Forelimb muscle (tissue), 1 donor: ENCODE measurements at regions not wholly inside any gene's neighbourhood (a gene's known extent, or its start where the extent isn't known, plus 50 kb on each side); places are given as distances from the start of the nearest gene placed in this dataset.
"Not testable (repeated sequence)": the region's sequence is repeated elsewhere in the genome, so short reads cannot be mapped to it uniquely, and the experiment has no call there.

Experiments
- DNase-seq: peaks from one replicate; pipeline ENCODE4 v3.0.0-alpha.2; 2013; ENCODE audit warnings: low read depth

DNA sequence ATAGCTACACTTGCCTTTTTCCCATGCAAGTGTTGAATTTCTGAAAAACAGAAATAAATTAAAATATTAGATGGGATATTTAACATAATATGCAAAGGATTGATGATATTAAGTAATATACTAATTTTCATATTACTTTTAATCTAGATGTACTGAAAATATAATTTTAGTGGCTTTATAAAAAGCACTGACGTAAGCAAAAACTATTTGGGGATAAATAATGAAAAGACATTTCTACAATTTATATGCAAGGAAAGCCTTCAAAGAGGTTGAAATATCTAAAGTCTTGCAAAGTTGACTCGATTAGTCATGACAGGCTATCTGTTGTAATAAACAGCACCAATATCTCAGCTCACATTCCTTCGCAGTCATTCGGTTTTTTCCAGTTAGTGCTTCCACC is 94.9 kb upstream of the ABCB5 start:
- DNase-seq: no peak

DNA sequence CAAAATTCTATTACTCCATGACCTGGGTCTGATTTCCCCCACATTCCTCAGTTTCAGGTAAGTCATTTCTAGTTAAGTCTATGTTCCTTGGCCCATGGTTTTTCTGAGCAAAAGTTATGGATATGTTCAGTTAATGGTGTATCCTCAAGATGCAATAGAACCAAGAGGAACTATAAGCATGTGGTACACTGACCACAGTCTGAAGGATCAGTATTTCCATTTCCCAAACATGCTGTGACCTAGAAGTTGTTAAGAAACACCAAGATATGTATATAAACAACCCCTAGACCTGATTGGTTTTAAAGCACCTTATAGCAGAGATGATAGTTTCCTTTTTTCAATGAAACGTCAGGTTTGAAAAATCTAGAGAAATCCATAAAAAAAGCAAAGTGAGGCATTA is 94.2 kb upstream of the ABCB5 start:
- DNase-seq: no peak

DNA sequence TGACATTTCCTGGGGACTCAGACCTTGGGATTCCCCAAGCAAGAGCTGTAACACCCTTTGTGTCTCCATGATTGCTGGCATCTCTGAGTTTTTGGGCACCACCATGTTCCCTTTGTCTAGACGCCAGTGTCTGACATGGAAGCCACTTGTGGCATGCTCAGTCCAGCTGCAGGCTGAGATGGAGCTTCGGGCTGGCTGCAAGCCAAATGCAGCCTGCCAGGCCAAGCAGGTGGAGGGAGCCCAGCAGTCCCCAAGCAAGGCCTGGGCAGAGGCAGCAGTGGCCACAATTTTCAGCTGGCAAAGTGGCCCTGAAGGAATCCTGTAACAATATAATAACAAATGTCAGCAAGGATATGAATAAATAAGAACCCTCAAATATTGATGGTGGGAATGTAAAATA is 86.2 kb upstream of the ABCB5 start:
- no peak for DNase-seq

DNA sequence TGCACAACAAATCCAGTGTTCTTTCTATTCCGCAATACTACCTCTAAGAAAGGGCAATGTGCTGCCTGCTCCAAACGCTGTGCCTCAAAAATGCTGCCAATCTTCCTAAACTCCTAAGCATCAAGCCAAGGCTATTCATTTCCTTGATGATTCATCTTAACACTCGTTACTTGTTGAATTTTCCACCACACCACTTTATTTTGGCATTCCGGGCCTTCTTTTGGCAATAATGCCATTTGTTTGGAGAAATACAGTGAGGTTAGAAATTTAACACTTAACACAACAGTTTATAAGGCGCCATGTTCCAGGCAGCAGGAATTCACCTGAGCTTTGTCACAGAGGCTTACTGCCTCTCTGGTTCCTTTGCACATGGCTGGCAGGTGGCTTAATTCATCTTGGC is 82.6 kb upstream of the ABCB5 start:
- no peak for DNase-seq

DNA sequence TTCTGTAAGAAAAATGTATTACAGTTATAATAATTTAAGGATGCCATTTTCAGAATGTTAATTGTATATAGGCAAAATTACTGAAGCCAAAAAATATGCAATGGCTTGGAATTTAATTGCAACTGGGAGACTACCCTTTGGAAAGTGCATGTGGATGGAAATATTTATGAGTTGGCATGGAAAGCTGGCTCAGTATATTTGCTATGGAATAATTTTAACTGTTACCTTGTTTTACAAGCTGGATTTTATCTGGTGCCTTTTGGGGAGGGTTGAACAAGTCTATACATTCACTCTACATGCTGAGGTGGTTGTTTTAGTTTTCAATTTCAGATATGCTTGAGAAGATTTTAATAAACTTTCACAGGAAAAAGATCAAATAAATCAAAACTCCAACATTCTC is 80.9 kb upstream of the ABCB5 start:
- DNase-seq: no peak

DNA sequence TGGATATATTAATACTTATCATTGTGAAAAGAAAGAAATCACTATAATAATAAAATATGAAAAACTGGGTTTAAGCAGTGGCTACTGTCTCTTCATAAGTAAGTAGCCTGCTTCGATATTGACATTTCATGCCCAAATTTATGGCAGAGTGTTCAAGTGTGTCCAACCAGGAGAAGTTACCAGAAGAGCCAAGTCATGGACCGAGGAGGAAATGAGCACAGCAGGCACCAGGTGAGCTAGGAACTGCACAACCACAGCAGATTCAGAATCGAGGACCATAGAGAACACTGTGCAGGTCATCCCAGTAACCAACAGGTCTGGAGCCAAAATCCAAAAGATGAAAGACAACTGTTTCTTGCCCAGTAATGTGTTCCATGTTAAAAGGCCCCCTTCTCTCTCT is 79.9 kb upstream of the ABCB5 start:
- no peak for DNase-seq

DNA sequence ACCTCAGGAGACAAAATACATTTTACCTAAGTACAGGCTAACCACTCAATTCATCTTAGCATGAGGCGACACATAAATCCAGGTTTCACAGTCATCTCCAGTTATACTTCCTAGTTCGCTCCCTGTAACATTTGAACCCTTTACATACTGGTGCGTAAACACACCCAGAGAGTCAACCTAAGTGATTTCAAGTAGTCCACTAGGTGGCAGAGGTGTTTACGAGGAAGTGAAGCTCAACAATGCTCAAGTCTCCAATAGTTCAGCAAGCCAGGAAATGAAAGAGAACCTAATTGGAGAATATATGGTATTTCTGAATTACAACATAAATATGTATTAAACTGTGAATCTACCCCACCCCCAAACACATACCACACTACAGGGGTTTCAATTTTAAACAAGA is 76.3 kb upstream of the ABCB5 start:
- no peak for DNase-seq

DNA sequence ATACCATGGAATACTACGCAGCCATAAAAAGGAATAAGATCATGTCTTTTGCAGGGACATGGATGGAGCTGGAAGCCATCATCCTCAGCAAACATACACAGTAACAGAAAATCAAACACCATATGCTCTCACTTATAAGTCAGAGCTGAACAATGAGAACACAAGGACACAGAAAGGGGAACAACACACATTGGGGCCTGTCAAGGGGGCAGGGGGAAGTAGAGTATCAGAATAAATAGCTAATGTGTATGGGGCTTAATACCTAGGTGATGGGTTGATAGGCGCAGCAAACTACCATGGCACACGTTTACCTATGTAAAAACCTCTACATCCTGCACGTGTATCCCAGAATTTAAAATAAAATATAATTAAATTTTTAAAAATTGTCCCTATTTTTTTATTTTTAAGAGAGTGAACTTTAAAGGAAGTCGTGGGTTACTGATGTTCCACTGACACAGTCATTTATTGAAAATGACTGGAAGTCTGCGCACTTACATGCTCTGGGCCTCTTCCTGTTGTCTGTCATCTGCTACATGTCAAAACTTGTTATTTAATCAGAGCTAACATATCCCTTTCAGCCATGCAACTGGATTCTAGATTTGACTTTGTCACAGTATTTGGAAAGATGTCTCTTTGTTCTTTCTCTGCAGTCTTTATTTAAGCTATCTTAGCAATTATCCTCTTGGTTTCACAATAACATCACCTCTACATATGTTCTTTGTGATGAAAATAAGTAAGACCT is 73.7 kb upstream of the ABCB5 start:
- DNase-seq: no peak

DNA sequence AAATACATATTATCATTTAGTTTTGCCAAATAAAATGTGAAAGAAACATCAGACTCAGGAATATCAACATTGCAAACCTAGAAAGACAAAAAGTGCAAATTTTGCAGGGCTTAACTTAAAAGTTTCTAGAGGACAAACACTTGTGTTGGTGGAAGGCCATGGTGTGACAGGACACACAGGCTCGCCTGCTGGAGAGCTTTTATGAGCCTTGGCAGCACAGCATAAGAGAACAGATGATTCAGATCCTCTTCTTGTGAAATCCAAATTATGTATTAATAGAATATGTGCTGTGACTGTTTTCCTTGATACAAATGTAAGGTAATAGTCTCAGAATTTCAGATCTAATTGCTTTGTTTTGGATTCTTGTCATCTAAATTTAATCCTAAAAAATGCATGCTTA is 72.9 kb upstream of the ABCB5 start:
- peak; percentile 49 for DNase-seq

DNA sequence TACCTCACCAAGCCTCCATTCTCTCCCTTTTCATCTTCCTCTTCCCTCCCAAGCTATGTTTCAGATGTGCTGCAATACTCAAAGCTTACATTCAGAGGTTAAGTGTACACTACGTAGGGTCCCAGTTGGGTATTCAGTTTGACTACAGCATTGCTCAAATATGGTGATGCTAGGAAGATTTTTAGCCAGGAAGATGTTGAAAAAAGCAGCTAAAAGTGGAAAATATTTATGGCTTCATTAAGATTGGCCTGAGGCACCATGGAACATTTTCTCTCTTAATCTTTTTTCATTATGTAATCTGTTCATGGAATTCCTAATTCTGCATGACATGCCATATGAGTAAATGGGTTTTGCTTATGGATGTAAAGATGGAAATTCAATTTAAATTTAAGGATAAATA is 72.0 kb upstream of the ABCB5 start:
- peak; percentile 59 for DNase-seq

DNA sequence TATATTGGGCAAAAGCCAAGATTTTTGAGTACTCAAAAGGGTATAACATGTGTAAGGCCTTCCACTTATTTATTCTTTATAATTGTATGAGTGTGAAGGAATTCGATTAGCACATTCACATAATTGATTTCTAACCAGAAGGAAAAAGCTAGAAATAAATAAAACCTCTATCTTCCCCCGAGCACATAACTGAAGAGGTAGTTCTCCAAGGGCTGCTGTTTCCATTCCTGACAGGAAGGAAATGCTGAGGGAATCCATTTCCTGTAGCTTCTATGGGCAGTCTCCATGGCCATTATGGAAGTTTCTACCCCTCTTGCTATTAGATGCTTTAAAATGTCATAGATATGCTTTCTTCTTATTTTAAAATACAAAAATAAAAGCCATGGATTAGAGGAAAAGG is 70.5 kb upstream of the ABCB5 start:
- DNase-seq: no peak

DNA sequence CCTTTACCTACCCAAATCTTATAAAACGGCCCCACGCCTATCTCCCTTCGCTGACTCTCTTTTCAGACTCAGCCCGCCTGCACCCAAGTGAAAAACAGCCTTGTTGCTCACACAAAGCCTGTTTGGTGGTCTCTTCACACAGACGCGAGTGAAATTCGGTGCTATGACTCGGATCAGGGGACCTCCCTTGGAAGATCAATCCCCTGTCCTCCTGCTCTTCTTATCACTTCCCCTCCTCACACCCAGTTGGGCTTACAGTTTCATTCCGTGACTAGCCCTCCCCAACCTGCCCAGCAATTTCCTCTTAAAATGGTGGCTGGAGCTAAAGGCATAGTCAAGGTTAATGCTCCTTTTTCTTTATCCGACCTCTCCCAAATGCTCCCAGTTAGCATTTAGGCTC is 68.5 kb upstream of the ABCB5 start:
- DNase-seq: not testable (repeated sequence)

DNA sequence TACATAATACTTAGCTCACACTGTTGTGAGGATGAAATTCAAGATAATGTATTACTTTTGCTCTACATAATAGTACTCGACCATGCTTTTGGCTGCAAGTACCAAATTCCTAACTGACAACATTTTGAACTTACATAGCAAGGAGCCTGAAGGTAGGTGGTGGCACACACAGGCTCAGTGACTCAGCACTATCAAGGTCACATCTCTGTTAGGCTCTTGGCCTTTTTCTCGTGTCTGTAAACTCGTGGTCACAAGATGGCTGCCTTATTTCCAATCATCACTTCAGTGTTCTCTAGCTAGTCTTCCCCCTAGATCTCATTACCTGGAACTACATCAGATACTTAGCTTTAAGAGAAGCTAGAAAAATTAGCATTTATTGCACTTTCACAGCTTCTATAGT is 61.4 kb upstream of the ABCB5 start:
- no peak for DNase-seq

DNA sequence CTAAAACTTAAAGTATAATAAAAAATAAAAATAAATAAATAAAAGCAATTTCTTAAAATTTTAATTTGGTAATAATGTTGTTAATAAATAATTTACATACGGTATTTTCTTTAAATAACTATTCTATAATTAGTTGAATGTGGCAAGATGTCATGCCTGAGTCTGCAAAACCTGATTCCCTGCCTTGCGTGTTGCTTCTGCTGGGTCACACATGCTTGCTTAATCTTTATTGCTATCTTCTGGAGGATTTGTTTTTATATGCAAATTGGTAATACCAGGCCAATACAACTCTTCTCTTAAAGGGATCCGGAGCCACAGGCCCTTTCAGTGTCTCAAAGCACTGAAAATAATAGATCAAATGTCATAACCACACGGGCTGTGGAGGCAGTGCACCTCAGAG is 59.4 kb upstream of the ABCB5 start:
- DNase-seq: no peak

DNA sequence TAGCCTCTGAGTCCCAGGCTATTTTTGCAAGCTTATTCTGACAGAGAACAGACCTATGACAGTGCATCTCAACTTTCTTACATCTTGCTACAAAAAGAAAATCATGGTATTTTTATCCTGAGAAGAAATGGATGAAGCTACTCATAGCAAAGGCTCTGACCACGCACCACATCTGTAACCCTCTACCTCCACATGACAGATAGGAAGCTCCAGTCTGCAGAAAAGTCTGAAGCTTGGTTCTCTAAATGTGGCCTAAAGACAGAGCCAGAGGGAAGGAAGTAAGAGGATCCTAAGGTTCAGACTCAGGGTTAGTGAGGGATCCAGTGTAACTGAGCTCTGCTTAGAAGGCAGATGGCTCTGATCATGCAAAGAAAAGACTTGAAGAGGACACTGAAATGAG is 58.4 kb upstream of the ABCB5 start:
- no peak for DNase-seq

DNA sequence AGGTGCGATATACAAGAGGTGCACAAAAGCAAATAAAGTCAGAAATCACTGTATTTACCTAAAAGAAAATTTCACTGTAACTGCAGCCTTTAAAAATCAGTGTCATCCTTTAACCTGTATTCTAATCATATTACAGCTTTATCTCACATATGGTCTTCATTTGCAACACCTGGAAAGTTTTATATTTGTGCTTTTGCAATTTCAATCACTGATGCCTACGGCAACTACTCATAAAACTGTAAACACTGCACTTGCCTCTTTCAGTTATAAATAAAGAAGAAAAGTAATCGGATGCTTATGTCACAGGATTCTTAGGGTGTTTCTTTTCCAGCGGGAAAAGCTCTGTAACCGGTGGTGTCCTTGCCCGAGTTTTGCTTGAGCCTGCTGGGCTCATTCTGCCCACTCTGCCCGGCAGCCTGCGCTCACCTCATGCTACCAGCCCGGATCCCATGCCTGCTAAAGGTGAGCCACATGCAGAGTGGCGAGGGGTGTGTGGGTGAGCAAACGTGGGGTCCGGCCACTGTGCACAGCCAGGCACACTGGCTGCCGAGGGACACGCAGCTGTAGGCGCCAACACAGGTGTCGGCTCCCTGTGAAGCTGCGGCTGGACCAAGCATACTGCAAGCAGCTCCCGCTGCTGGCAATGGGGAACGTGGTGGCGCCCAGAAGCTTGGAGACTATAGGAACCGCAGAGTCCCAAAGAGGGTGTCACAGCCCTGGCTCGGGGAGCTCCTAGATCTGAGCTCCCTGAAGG is 56.3 kb upstream of the ABCB5 start:
- DNase-seq: no peak

DNA sequence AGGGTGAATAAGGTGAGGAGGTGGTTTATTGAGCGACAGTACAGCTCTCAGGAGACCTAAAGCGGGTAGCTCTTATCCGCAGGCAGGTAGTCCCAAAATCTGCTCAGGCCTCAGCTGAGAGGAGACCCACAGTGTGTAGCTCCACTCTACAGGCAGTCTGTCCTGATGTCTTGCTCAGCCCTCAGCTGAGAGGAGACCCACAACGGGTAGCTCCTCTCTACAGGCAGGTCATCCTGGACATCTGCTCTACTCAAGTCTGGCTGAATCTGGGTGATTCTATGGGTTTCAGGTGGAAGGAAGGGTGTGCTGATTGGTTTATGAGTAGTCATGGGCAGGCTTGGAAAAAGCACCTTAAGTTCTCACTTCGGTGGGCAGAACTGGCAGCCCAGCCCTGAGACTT is 55.6 kb upstream of the ABCB5 start:
- DNase-seq: no peak

DNA sequence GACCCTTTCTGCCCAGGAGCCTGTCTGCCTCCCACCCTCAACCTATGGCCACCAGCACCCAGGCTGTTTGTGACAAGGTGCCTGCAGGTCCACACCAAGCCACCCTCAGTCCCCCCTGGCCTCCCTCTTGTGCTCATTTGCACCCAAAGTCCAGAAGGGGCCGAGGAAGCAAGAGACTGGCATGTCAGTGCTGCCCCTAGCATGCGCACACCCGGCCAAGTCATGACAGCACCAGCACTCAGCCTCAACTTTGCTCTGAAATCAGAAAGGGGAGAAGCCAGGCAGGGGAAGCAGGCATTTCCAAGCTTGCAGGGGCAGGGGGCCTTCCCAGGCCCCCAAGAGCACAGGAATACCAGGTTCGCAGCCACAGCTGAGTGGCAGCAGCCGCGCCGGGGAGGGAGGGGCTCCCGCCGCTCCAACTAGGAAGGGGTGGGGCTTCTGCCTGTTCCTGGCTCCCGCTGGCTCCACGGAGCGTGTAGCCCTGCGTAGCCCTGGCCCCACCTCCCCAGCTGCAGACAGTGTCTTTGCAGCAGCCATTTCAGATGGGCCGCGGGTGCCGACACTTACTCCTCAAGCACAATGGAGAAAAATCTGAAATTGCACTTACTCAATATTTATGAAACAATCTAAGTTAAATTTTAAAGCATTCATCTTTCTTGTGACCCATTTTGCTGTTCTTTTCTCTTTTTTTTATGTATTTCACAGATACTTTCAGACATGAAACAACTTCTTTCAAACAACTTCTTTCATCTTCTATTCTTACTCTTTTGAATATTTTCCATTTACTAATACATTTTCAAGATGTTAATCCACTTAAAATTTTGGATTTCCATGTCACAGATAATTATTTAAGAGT is 54.9 kb upstream of the ABCB5 start:
- no peak for DNase-seq

DNA sequence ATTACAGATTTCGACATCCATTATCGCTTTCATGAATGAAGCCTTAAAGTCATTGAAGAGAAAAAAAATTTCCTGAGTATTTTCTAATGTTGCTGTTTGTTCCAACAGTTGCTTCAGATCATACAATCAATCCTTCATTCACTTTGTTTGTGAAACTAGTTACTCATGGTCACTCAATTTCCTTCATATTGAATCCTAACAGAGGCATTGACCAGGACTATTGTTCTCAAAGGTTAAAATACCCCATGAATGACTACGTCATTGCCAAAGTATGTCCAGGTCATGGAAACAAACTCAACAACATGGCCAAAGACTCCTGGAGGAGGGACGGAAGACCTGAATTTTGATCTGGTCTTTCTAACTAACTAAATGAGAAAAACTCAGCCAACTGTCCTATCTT is 54.0 kb upstream of the ABCB5 start:
- no peak for DNase-seq

DNA sequence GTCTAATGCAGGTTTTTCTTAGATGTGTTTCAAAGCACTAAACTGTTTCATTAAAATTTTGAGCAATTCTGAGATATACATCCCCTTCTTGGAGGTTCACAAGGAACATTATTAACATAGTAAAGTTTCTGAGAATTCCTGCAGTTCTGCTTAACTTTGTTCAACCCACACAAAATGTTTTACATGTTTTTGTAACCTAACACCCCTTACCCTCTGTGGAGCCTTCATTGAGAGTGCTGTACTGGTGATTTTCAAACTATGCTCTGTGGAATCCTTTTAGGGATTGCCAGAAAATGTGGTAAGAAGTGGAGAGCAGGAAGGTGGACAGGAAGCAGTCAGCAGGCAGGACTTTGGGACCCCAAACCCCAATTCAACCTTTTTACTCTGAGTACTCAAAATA is 53.6 kb upstream of the ABCB5 start:
- no peak for DNase-seq

DNA sequence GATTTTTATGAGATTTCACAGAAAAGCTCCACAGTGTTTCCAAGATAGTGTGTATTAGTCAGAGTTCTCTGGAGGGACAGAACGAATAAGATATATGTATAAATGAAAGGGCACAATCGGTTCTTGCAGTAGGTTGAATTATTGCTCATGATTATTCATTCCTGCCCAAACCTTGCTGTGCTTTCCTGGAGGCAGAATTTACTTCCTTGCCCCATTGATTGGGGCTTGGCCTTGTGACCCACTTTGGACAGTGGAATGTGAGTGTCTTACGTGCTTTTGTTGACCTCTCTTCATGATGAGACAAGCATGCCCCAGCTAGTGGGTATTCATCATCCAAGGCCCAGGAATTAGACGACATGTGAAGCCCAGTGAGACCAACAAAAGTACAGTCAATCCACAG is 53.0 kb upstream of the ABCB5 start:
- no peak for DNase-seq
